ENCODE measurements at regions not wholly inside any gene's neighbourhood (a gene's known extent, or its start where the extent isn't known, plus 50 kb on each side); places are given as distances from the start of the nearest gene placed in this dataset.

DNA sequence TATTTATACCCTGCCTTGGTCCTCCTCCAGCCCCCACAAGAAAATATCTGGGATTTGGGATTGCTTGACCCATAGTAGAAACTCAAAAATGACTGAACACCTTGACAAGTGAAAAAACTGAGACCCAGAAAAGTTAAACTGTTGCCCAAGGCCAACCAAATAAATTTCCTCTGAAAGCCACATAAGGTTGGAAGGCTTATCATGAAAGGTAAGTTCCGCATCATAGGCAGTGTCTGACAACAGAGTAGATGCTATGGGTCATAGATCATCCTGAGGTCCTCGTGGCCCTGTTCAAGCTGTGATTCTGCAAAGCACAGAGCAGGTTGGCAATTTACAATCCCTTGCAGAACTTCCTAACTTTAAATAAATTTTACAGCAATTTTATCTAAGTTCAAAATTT, 140.8 kb upstream of the TSC22D2 start:
- no peak for DNase-seq (ENCODE audit: low spot score)

- no peak for DNase-seq (ENCODE audit: low spot score)
Observed at GRCh38 chr3:150265305-150265704, 142.8 kb upstream of the TSC22D2 start.

- no peak for DNase-seq (ENCODE audit: low spot score)
Observed at GRCh38 chr3:150264561-150265279, 143.4 kb upstream of the TSC22D2 start.

GRCh38 chr3:150261958-150262357, 146.1 kb upstream of the TSC22D2 start:
- DNase-seq (ENCODE audit: low spot score), result no peak

GRCh38 chr3:150261418-150261817, 146.7 kb upstream of the TSC22D2 start:
- no peak for DNase-seq (ENCODE audit: low spot score)

DNA sequence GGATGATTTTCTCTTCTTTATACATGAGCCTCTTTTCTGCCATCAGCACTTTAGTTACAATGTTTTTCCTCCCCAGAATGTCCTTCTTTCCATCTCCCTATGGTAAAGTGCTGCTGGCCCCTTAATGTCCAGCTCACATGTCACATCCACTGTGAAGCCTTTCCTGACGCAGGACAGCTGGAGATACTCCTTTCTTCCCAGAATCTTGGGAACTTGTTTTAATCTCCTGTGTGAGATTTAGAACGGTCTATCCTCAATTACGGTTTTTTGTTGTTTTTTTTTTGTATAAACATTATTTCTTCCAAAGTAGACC, 147.7 kb upstream of the TSC22D2 start:
- no peak for DNase-seq (ENCODE audit: low spot score)

- DNase-seq (ENCODE audit: low spot score), result no peak
Observed at GRCh38 chr3:150259526-150260397, 148.3 kb upstream of the TSC22D2 start.

DNA sequence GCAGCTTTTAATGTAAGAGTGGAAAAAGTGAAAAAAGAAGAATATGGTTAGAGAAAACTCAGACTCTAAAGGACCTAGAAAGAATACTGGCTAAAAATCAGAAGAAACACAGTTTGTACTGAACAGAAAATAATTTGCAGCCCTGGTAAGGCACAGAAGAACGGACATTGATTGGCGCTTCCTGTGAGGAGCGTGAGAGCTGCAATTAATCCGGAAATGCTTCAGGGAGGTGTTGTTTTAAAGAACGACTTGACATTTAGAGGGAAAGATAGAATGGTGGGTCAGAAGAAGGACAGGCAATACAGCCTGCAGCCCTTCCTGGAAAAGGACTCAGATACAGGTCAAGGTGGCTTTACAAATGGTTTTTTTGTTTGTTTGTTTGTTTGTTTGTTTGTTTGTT, 151.3 kb upstream of the TSC22D2 start:
- no peak for DNase-seq (ENCODE audit: low spot score)

GRCh38 chr3:150256318-150256717, 151.8 kb upstream of the TSC22D2 start:
- no peak for DNase-seq (ENCODE audit: low spot score)

DNA sequence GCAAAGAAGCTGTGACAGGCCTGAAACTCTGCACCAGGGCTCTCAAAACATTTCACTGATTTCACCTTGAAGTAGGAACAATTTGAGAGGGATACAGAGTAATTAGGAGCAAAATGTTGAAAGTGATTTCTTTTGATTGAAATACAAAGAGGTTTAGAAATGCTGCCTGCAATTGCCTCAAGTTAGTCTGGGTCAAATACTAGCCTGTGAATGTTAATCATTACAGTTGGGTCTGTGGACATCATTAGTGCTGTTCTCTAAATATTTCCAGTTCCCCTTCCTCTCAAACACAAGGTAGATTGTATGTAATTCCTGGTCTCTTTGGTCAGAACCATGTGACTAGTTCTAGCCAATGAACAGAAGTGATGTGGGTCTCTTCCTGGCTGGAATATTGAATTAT, 152.3 kb upstream of the TSC22D2 start:
- no peak for DNase-seq (ENCODE audit: low spot score)

GRCh38 chr3:150255413-150255812, 152.7 kb upstream of the TSC22D2 start:
- no peak for DNase-seq (ENCODE audit: low spot score)

GRCh38 chr3:150254309-150254708, 153.8 kb upstream of the TSC22D2 start:
- DNase-seq (ENCODE audit: low spot score), result no peak

DNA sequence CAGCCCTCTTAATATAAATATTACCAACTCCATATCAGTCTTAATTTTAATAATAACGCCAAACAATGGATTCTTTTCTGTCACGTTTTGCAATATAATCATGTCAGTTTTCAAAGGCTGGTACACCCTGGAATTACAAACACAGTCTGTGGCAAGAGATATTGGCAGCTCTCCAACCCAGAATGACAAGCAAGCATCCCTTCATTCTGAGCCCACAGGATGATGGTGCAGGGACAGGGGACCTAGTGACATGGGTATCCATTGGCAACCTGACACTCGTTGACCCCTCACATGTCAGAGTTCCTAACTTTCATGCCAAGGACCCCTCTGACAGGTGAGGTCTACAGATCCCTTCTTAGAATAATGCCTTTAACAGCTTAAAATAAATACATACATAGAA, 154.5 kb upstream of the TSC22D2 start:
- no peak for DNase-seq (ENCODE audit: low spot score)

- DNase-seq (ENCODE audit: low spot score), result no peak
Observed at GRCh38 chr3:150252462-150252861, 155.6 kb upstream of the TSC22D2 start.

GRCh38 chr3:150251187-150252062, 156.7 kb upstream of the TSC22D2 start:
- no peak for DNase-seq (ENCODE audit: low spot score)

DNA sequence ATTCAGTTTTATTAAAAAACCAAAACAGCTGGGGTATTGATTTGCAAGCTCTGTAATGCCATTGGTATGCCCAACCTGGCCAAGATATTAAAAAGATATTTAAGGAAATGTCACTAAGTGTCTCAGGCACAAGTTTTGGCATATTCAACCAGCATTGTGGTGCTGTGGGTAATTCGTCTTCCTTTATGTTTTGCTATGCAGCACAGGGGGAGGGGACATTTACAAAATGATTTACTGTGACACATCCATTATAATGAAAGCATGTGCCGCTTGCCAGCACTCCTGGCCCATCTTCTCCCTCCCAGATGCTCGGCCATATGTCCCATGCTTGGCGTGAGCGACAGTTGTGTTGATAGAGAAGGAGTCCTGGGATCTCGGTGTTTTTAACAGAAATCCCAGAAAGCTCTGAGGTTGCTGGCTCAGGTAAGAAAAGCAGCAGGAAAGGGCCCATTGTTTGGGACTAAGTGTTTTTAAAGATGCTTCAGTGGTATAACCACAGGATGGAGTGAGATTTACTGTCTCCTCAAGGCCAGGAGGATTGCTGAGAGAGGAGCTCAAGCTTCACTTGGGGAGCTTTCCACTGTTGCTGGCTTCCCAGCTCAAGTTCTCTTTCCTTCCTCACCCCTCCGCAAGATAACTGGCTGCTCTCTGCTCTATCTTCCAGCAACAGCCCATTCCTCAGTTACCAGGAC, 158.2 kb upstream of the TSC22D2 start:
- no peak for DNase-seq (ENCODE audit: low spot score)

GRCh38 chr3:150248888-150249681, 159.0 kb upstream of the TSC22D2 start:
- no peak for DNase-seq (ENCODE audit: low spot score)

DNA sequence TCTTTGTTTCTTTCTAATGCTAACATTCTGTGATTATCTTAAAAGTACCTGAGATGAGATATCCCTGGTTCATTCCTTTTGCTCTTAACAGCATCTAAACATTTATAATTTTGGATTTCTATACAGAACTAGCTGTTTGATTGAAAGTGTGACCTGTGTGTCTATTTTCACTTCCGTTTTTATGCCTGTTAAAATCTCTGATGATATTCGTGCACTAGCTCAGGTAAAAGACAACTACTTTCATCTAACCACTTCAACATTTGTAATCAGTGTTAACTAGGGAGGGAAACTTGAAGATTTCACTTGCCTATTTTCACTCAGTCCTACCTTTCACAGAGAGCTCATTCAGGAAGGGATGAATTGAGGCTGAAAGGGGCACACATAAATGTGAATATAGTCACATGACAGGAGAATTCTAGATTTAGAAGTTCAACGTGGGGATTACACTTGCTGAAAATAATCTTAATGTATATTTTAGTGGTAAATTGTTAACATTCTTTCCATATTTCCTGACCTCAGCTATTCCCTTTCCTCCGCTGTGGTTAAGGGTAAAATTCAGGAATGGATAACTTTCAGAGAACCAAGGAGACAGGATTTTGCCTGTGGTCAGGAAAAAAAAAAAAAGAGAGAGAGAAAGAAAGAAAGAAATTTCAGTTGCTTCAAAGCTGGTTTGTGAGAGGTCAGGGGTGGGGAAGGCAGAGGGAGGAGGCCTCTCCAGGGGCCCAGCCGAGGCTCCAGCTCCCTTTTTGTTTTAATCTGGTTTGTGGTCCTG, 159.8 kb upstream of the TSC22D2 start:
- peak; percentile 55 for DNase-seq (ENCODE audit: low spot score)

GRCh38 chr3:150247441-150247840, 160.7 kb upstream of the TSC22D2 start:
- DNase-seq (ENCODE audit: low spot score), result no peak

- no peak for DNase-seq (ENCODE audit: low spot score)
Observed at GRCh38 chr3:150243466-150243865, 164.6 kb upstream of the TSC22D2 start.
